PC-9 (cell line): ENCODE measurements at regions not wholly inside any gene's neighbourhood (a gene's known extent, or its start where the extent isn't known, plus 50 kb on each side); places are given as distances from the start of the nearest gene placed in this dataset.

ENCODE experiments used
- BruUV-seq: library from RNA; stranded (reverse); fragments of 400-500 nt; replicated peaks from 2 replicates; lab custom pipeline; 2021; lab: Mats Ljungman, UMichigan
- CTCF ChIA-PET: fragments of 300-600 bp; sonication (Branson Sonifier 250); formaldehyde crosslinking; loops from one replicate; lab custom pipeline; 2022; ENCODE audit warnings: antibody characterized with exemption; lab: Charles Lee
- POLR2A ChIA-PET: fragments of 300-600 bp; sonication (Branson Sonifier 250); formaldehyde crosslinking; loops from one replicate; lab custom pipeline; 2022; ENCODE audit warnings: antibody characterized with exemption; ENCODE audit not compliant: unreplicated experiment; lab: Charles Lee
- DNase-seq, 2 experiments: peaks; one replicate each; pipeline versions ENCODE4 v3.0.0 to v3.0.0-alpha.2; 2015 to 2022; ENCODE audit warnings: mixed read lengths in 1 of 2
- H2AFZ ChIP-seq: fragments of 200-600 bp; sonication (generic); 2 replicates; pipeline ENCODE4 v1.8.1; 2017; ENCODE audit warnings: antibody characterized with exemption
- H3F3A ChIP-seq: fragments of 200-600 bp; sonication (generic); 2 replicates; pipeline ENCODE4 v1.8.1; 2017; ENCODE audit warnings: antibody characterized with exemption, mild to moderate bottlenecking, low read depth; ENCODE audit not compliant: insufficient read depth
- H3K27ac ChIP-seq: fragments of 200-600 bp; sonication (generic); 2 replicates; pipeline ENCODE4 v1.6.1; 2016; ENCODE audit warnings: mixed run types
- H3K27me3 ChIP-seq: fragments of 200-600 bp; sonication (generic); 2 replicates; pipeline ENCODE4 v1.6.1; 2016; ENCODE audit warnings: low read depth, mixed run types; ENCODE audit not compliant: insufficient read depth
- H3K36me3 ChIP-seq: fragments of 200-600 bp; sonication (generic); 2 replicates; pipeline ENCODE4 v1.6.1; 2016; ENCODE audit warnings: low read depth, mixed run types
- H3K4me1 ChIP-seq: fragments of 200-600 bp; sonication (generic); replicated peaks from 2 replicates; pipeline ENCODE4 v1.6.1; 2016; ENCODE audit warnings: mixed run types; ENCODE audit not compliant: insufficient read depth
- H3K4me2 ChIP-seq: fragments of 200-600 bp; sonication (generic); 2 replicates; pipeline ENCODE4 v1.6.1; 2017; ENCODE audit warnings: mixed run types
- H3K4me3 ChIP-seq: fragments of 200-600 bp; sonication (generic); 2 replicates; pipeline ENCODE4 v1.6.1; 2016; ENCODE audit warnings: mixed run types
- H3K79me2 ChIP-seq: fragments of 200-600 bp; sonication (generic); 2 replicates; pipeline ENCODE4 v1.6.1; 2017; ENCODE audit warnings: low read depth, mixed run types
- H3K9me2 ChIP-seq: fragments of 200-600 bp; sonication (generic); 2 replicates; pipeline ENCODE4 v1.8.1; 2017; ENCODE audit warnings: mild to moderate bottlenecking; ENCODE audit not compliant: insufficient read depth
- H3K9me3 ChIP-seq: fragments of 200-600 bp; sonication (generic); 2 replicates; pipeline ENCODE4 v1.8.1; 2016; ENCODE audit warnings: low read depth; ENCODE audit not compliant: insufficient read depth
- H4K20me1 ChIP-seq: fragments of 200-600 bp; sonication (generic); 2 replicates; pipeline ENCODE4 v1.8.1; 2017; ENCODE audit not compliant: insufficient read depth
- EZH2 ChIP-seq: fragments of 200-600 bp; sonication (generic); IDR thresholded peaks from 2 replicates; pipeline ENCODE4 v1.8.0; 2017; ENCODE audit warnings: antibody characterized with exemption, low read depth
- intact Hi-C: fragments of 100-400 bp; cut with micrococcal nuclease; formaldehyde crosslinking; loops from one replicate; pipeline ENCODE4 v1.10.0; 2022; ENCODE audit not compliant: unreplicated experiment
- TF ChIP-seq, protein P1 (sequence below): fragments of 200-600 bp; sonication (generic); conservative IDR thresholded peaks from 2 replicates; pipeline ENCODE4 v1.6.1; 2017; ENCODE audit warnings: mixed run types, antibody characterized with exemption, mild to moderate bottlenecking, moderate library complexity

DNA sequence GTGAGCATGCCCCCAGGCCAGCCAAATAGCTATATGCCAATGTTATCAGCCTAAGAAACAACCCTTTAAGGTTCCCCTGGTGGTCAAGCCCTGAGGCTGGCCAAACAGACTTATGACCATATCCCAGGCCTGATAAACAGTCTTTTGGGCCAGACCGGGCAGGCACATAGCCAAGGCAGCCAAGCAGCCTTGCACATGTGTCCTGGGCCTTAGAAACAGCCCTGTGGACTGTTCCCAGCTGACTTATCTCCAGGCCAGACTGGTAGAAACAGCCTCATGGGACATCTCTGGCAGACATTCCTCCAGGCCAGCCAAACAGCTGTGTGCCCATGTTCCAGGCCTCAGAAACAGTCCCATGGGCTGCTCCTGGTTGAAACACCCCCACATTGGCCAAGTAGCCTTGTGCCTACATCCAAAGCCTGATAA, 295.0 kb upstream of the MGAT4C start:
- intact Hi-C loops = no loop called here
- no TSS peak for BruUV-seq

DNA sequence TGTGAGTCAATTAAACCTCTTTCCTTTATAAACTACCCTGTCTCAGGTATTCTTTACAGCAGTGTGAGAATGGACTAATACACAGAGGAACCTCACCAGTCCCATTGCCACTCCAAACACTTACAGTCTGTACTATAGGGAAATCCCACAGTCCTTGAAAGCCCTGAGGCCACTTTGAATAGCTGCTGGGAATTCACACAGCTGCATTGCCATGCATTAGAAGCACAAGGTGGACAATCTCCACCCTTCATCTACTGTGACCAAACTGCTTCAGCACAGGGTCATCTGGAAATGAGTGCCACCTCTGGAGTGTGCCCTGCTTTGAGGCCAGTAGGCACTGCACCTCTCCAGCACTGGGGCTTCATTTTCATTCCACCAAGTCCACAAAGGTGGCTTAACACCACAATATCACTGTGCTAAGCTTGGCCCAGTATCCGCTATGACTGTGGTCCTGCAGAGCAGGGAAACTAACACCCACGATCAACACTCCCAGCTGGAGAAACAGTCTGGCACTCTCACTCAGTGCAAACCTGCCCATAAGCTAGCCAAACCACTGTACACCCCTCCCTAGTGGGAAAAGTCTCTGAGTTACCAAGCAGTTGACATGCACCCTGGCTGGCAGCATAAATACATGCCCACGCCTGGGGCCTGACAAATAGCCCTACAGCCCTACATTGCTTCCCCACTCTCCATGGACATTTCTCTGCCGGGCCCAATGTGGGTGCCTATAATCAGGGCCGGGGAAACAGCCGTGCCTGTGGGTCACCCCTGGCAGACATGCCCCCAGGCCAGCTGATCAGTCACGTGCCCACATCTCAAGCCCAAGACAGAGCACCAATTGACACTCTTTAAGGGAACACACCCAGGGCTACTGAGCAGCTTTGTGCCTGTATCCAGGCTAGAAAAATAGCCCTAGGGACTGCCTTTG, 294.3 kb upstream of the MGAT4C start:
- ChIA-PET CTCF (interaction anchor here (0.6 kb wide), 1 partner anchor 289 kb away, joined by 3 read pairs; no protein-coding TSS in a partner anchor), POLR2A (no interaction called here)
- intact Hi-C loops = no loop called here
- Histone ChIP-seq H3F3A (no peaks in the 10 kb centered on the region), H3K9me2 (no peaks in the 10 kb centered on the region), H4K20me1 (no peaks in the 10 kb centered on the region), H2AFZ (no peak overlapping the region), H3K79me2 (no peaks in the 10 kb centered on the region), H3K9me3 (no peaks in the 10 kb centered on the region), H3K36me3 (no peaks in the 10 kb centered on the region), H3K4me2 (no peak overlapping the region), H3K27ac (no peak overlapping the region), H3K4me1 (no peaks in the 10 kb centered on the region), H3K4me3 (no peak overlapping the region), H3K27me3 (no peaks in the 10 kb centered on the region)
- DNase-seq = no peak
- TF ChIP-seq, protein P1, sequence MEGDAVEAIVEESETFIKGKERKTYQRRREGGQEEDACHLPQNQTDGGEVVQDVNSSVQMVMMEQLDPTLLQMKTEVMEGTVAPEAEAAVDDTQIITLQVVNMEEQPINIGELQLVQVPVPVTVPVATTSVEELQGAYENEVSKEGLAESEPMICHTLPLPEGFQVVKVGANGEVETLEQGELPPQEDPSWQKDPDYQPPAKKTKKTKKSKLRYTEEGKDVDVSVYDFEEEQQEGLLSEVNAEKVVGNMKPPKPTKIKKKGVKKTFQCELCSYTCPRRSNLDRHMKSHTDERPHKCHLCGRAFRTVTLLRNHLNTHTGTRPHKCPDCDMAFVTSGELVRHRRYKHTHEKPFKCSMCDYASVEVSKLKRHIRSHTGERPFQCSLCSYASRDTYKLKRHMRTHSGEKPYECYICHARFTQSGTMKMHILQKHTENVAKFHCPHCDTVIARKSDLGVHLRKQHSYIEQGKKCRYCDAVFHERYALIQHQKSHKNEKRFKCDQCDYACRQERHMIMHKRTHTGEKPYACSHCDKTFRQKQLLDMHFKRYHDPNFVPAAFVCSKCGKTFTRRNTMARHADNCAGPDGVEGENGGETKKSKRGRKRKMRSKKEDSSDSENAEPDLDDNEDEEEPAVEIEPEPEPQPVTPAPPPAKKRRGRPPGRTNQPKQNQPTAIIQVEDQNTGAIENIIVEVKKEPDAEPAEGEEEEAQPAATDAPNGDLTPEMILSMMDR = no peak
- no peak for TF ChIP-seq EZH2
- no TSS peak for BruUV-seq

More for the DNA sequence above, 295.0 kb upstream of the MGAT4C start:
- no peaks in the 10 kb centered on the region for H3F3A ChIP-seq
- no peak overlapping the region for H3K4me2 ChIP-seq
- H2AFZ ChIP-seq = no peak overlapping the region
- TF ChIP-seq, protein P1 = no peak
- TF ChIP-seq EZH2 = no peak
- no peaks in the 10 kb centered on the region for H3K9me3 ChIP-seq
- no peaks in the 10 kb centered on the region for H3K27me3 ChIP-seq
- POLR2A ChIA-PET = no interaction called here
- no peaks in the 10 kb centered on the region for H3K4me1 ChIP-seq
- H3K79me2 ChIP-seq = no peaks in the 10 kb centered on the region
- H3K36me3 ChIP-seq = no peaks in the 10 kb centered on the region
- no peak overlapping the region for H3K4me3 ChIP-seq
- no peak overlapping the region for H3K27ac ChIP-seq
- no peak for DNase-seq
- no peaks in the 10 kb centered on the region for H3K9me2 ChIP-seq
- no peaks in the 10 kb centered on the region for H4K20me1 ChIP-seq
- CTCF ChIA-PET = no interaction called here

DNA sequence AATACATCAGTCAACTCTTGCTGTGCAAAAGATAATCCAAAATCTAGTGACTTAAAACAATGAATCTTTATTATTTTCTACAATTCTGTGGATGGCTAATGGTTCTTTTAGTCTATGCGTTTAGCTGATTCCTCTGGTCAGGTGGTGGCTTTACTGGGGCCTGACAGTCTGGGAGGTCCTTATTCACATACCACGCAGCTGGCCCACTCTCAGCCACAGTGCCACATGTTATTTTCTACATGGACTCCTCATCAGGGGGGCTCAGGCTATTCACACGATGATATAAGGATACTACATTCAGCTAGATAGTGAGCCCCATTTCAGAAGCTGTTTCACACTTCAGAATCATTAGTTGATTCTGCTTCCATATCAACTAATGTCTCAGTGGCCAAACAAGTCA, 287.5 kb upstream of the MGAT4C start:
- no peak overlapping the region for H3K27ac ChIP-seq
- H3F3A ChIP-seq = no peaks in the 10 kb centered on the region
- H3K4me2 ChIP-seq = no peak overlapping the region
- no peaks in the 10 kb centered on the region for H3K79me2 ChIP-seq
- H3K36me3 ChIP-seq = no peaks in the 10 kb centered on the region
- no peak overlapping the region for H3K4me3 ChIP-seq
- no peak for TF ChIP-seq EZH2
- TF ChIP-seq, protein P1 = no peak
- CTCF ChIA-PET = no interaction called here
- H4K20me1 ChIP-seq = no peaks in the 10 kb centered on the region
- POLR2A ChIA-PET = no interaction called here
- H3K4me1 ChIP-seq = no peaks in the 10 kb centered on the region
- intact Hi-C loops = no loop called here
- no peaks in the 10 kb centered on the region for H3K9me2 ChIP-seq
- BruUV-seq = no TSS peak
- no peak for DNase-seq
- no peaks in the 10 kb centered on the region for H3K9me3 ChIP-seq
- H2AFZ ChIP-seq = peak overlapping the region; percentile 70; the same call in 1 of the 2 replicates
- H3K27me3 ChIP-seq = no peaks in the 10 kb centered on the region
